IPS-NIHi11 (cell line): ENCODE measurements at regions not wholly inside any gene's neighbourhood (a gene's known extent, or its start where the extent isn't known, plus 50 kb on each side); places are given as distances from the start of the nearest gene placed in this dataset.
"Not testable (repeated sequence)": the region's sequence is repeated elsewhere in the genome, so short reads cannot be mapped to it uniquely, and the experiment has no call there.

Source experiments
- DNase-seq: peaks from one replicate; pipeline ENCODE4 v3.0.0; 2012; ENCODE audit warnings: mixed read lengths, low spot score

- DNase-seq, result no peak
Observed at GRCh38 chr6:145547594-145548335, 187.6 kb downstream of the EPM2A start.

- no peak for DNase-seq
Observed at GRCh38 chr6:145548933-145549648, 186.2 kb downstream of the EPM2A start.

- no peak for DNase-seq
Observed at GRCh38 chr6:145551164-145551563, 184.2 kb downstream of the EPM2A start.

- DNase-seq, result no peak
Observed at GRCh38 chr6:145555084-145555483, 180.2 kb downstream of the EPM2A start.

- DNase-seq, result no peak
Observed at GRCh38 chr6:145557474-145557873, 177.8 kb downstream of the EPM2A start.

GRCh38 chr6:145559836-145560235, 175.5 kb downstream of the EPM2A start:
- DNase-seq, result no peak

GRCh38 chr6:145561095-145562072, 173.9 kb downstream of the EPM2A start:
- no peak for DNase-seq

GRCh38 chr6:145562771-145563615, 172.3 kb downstream of the EPM2A start:
- no peak for DNase-seq

GRCh38 chr6:145564553-145564952, 170.8 kb downstream of the EPM2A start:
- DNase-seq, result no peak

- no peak for DNase-seq
Observed at GRCh38 chr6:145567684-145568252, 167.6 kb downstream of the EPM2A start.

GRCh38 chr6:145569140-145569539, 166.2 kb downstream of the EPM2A start:
- DNase-seq, result no peak

GRCh38 chr6:145570336-145570735, 165.0 kb downstream of the EPM2A start:
- DNase-seq, result not testable (repeated sequence)

- not testable (repeated sequence) for DNase-seq
Observed at GRCh38 chr6:145574269-145574668, 161.1 kb downstream of the EPM2A start.
